ENCODE measurements at regions not wholly inside any gene's neighbourhood (a gene's known extent, or its start where the extent isn't known, plus 50 kb on each side); places are given as distances from the start of the nearest gene placed in this dataset.

DNA sequence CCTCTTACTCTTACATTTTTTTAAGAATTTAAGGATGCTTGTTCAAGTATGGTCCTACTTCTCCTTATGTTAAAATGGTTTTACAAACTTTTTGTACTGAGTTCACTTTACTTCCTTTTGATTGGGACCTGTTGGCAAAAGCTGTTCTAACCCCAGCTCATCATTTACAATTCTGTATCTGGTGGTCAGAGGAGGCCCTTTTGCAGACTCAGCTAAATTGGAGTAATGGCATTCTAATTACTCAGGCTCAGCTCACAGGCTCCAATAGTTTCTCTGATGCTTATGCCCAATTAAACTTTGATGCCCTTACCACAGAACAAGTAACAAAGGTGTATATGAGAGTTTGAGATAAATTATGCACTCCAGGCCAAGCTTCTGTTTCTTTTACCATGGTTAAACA, 1632.0 kb downstream of the UQCRFS1 start:
- no peak for DNase-seq (ENCODE audit: extremely low read depth in 1 of 11, low read depth in 9 of 11, low spot score in 4 of 11)
